Activated B cell treated with CpG ODN at 0.5 μM for 24 hours (primary cell): ENCODE measurements at regions not wholly inside any gene's neighbourhood (a gene's known extent, or its start where the extent isn't known, plus 50 kb on each side); places are given as distances from the start of the nearest gene placed in this dataset.
"Not testable (repeated sequence)": the region's sequence is repeated elsewhere in the genome, so short reads cannot be mapped to it uniquely, and the experiment has no call there.

Experiments used
- ATAC-seq: fragments of 200-7000 bp; cut with Tn5 transposase; one replicate; pipeline ENCODE4 v1.10.0; 2021; ENCODE audit warnings: low read depth, mild to moderate bottlenecking, moderate library complexity
- CTCF ChIA-PET: fragments of 350-600 bp; sonication (Branson Sonifier 250); formaldehyde crosslinking; loops from one replicate; lab custom pipeline; 2021; ENCODE audit warnings: antibody characterized with exemption; lab: Charles Lee
- POLR2A ChIA-PET: fragments of 350-600 bp; sonication (Branson Sonifier 250); formaldehyde crosslinking; loops from one replicate; lab custom pipeline; 2021; ENCODE audit warnings: antibody characterized with exemption; lab: Charles Lee
- DNase-seq: peaks from one replicate; pipeline ENCODE4 v3.0.0; 2022
- H3K27ac Mint-ChIP-seq: one replicate; pipeline ENCODE4 v1.8.0; 2020; ENCODE audit warnings: mixed read lengths
- H3K27me3 Mint-ChIP-seq: one replicate; pipeline ENCODE4 v1.8.0; 2021; ENCODE audit warnings: mixed read lengths
- H3K36me3 Mint-ChIP-seq: one replicate; pipeline ENCODE4 v1.8.0; 2021; ENCODE audit warnings: low read depth, mixed read lengths
- H3K4me1 Mint-ChIP-seq: one replicate; pipeline ENCODE4 v1.8.0; 2021; ENCODE audit warnings: mixed read lengths
- H3K4me3 Mint-ChIP-seq: one replicate; pipeline ENCODE4 v1.8.0; 2020; ENCODE audit warnings: mild to moderate bottlenecking, mixed read lengths
- H3K9me3 Mint-ChIP-seq: one replicate; pipeline ENCODE4 v1.8.0; 2020; ENCODE audit warnings: mixed read lengths
- CTCF ChIP-seq: fragments of 200-600 bp; IDR thresholded peaks from one replicate; pipeline ENCODE4 v1.8.0; 2022; ENCODE audit warnings: antibody characterized with exemption, mild to moderate bottlenecking
- intact Hi-C: fragments of 100-400 bp; cut with micrococcal nuclease; formaldehyde crosslinking; loops from one replicate; pipeline ENCODE4 v1.15.1; 2024

GRCh38 chr16:88141580-88141979 lies 190.3 kb downstream of the BANP start:
- CTCF ChIA-PET: no interaction called here

GRCh38 chr16:88142056-88142935 lies 191.1 kb downstream of the BANP start:
- POLR2A ChIA-PET, H3K36me3 Mint-ChIP-seq, H3K4me1 Mint-ChIP-seq, H3K27me3 Mint-ChIP-seq, DNase-seq, H3K9me3 Mint-ChIP-seq, H3K4me3 Mint-ChIP-seq, H3K27ac Mint-ChIP-seq, intact Hi-C loops, CTCF ChIA-PET, ATAC-seq: not testable (repeated sequence)

More at GRCh38 chr16:88141580-88141979, 190.3 kb downstream of the BANP start:
- TF ChIP-seq CTCF: no peak
- H3K4me3 Mint-ChIP-seq: no peak overlapping the region
- no peaks in the 10 kb centered on the region for H3K4me1 Mint-ChIP-seq
- H3K27me3 Mint-ChIP-seq: no peaks in the 10 kb centered on the region
- POLR2A ChIA-PET: no interaction called here
- H3K36me3 Mint-ChIP-seq: no peaks in the 10 kb centered on the region
- intact Hi-C loops: no loop called here
- no peak for ATAC-seq
- DNase-seq: no peak
- H3K27ac Mint-ChIP-seq: no peak overlapping the region
- peaks cover 10% of the 10 kb centered on the region for H3K9me3 Mint-ChIP-seq

- H3K27ac Mint-ChIP-seq, H3K9me3 Mint-ChIP-seq, DNase-seq, CTCF ChIA-PET, POLR2A ChIA-PET, H3K36me3 Mint-ChIP-seq, H3K4me3 Mint-ChIP-seq, H3K27me3 Mint-ChIP-seq, intact Hi-C loops, H3K4me1 Mint-ChIP-seq, ATAC-seq: not testable (repeated sequence)
Measured at GRCh38 chr16:88143122-88144027, 192.1 kb downstream of the BANP start.

- DNase-seq (no peak), ATAC-seq (no peak)
- H3K27ac Mint-ChIP-seq: no peak overlapping the region
- H3K4me1 Mint-ChIP-seq: peaks cover 5% of the 10 kb centered on the region
- H3K9me3 Mint-ChIP-seq: no peaks in the 10 kb centered on the region
- no peaks in the 10 kb centered on the region for H3K27me3 Mint-ChIP-seq
- no peaks in the 10 kb centered on the region for H3K36me3 Mint-ChIP-seq
- ChIA-PET CTCF (no interaction called here), POLR2A (no interaction called here)
- no peak overlapping the region for H3K4me3 Mint-ChIP-seq
- no peak for TF ChIP-seq CTCF
- intact Hi-C loops: no loop called here
Measured at GRCh38 chr16:88144028-88144511, 192.8 kb downstream of the BANP start.

- H3K9me3 Mint-ChIP-seq, intact Hi-C loops, CTCF ChIA-PET, H3K4me3 Mint-ChIP-seq, H3K27me3 Mint-ChIP-seq, DNase-seq, H3K27ac Mint-ChIP-seq, H3K36me3 Mint-ChIP-seq, ATAC-seq, H3K4me1 Mint-ChIP-seq: not testable (repeated sequence)
- POLR2A ChIA-PET: interaction anchor here (0.6 kb wide), 1 partner anchor 183 kb away, joined by 6 read pairs; no protein-coding TSS in a partner anchor
Measured at GRCh38 chr16:88145376-88145775, 194.1 kb downstream of the BANP start.

GRCh38 chr16:88145824-88146405 lies 194.7 kb downstream of the BANP start:
- H3K4me1 Mint-ChIP-seq, H3K36me3 Mint-ChIP-seq, DNase-seq, H3K27me3 Mint-ChIP-seq, intact Hi-C loops, H3K27ac Mint-ChIP-seq, CTCF ChIA-PET, H3K9me3 Mint-ChIP-seq, ATAC-seq, H3K4me3 Mint-ChIP-seq: not testable (repeated sequence)
- POLR2A ChIA-PET: interaction anchor here (0.6 kb wide), 1 partner anchor 184 kb away, joined by 6 read pairs; no protein-coding TSS in a partner anchor

- H3K4me3 Mint-ChIP-seq, H3K27ac Mint-ChIP-seq, H3K27me3 Mint-ChIP-seq, intact Hi-C loops, DNase-seq, POLR2A ChIA-PET, H3K36me3 Mint-ChIP-seq, H3K9me3 Mint-ChIP-seq, H3K4me1 Mint-ChIP-seq, CTCF ChIA-PET: not testable (repeated sequence)
- ATAC-seq: peak; percentile 66
Measured at GRCh38 chr16:88148078-88148477, 196.8 kb downstream of the BANP start.

- H3K27me3 Mint-ChIP-seq, H3K27ac Mint-ChIP-seq, DNase-seq, H3K36me3 Mint-ChIP-seq, POLR2A ChIA-PET, CTCF ChIA-PET, H3K4me1 Mint-ChIP-seq, H3K9me3 Mint-ChIP-seq, intact Hi-C loops, H3K4me3 Mint-ChIP-seq, ATAC-seq: not testable (repeated sequence)
Measured at GRCh38 chr16:88148682-88149081, 197.4 kb downstream of the BANP start.

GRCh38 chr16:88149158-88149603 lies 197.9 kb downstream of the BANP start:
- CTCF ChIA-PET, H3K27ac Mint-ChIP-seq, H3K27me3 Mint-ChIP-seq, intact Hi-C loops, H3K9me3 Mint-ChIP-seq, H3K4me3 Mint-ChIP-seq, ATAC-seq, DNase-seq, POLR2A ChIA-PET, H3K4me1 Mint-ChIP-seq, H3K36me3 Mint-ChIP-seq: not testable (repeated sequence)
